GM12864 (cell line): ENCODE measurements at regions not wholly inside any gene's neighbourhood (a gene's known extent, or its start where the extent isn't known, plus 50 kb on each side); places are given as distances from the start of the nearest gene placed in this dataset.

Experiments
- DNase-seq: peaks from one replicate; pipeline ENCODE4 v3.0.0-alpha.2; 2011; ENCODE audit warnings: low read depth
- H3K4me3 ChIP-seq: 2 replicates; pipeline ENCODE4 v1.5.1; 2011; ENCODE audit warnings: mild to moderate bottlenecking, low read depth, low read length, control low read depth
- CTCF ChIP-seq: IDR thresholded peaks from 2 replicates; pipeline ENCODE4 v1.5.1; 2011; ENCODE audit warnings: low read depth, mild to moderate bottlenecking, moderate library complexity, low read length, control low read depth, inconsistent platforms; ENCODE audit errors: missing control alignments

- no peak for DNase-seq
- H3K4me3 ChIP-seq = no peak overlapping the region
- no peak for TF ChIP-seq CTCF
These were observed 86.5 kb downstream of the ICOS start for GRCh38 chr2:204023088-204023487.

GRCh38 chr2:204024503-204024902, 87.9 kb downstream of the ICOS start:
- H3K4me3 ChIP-seq = no peak overlapping the region
- DNase-seq = no peak
- peak; percentile 56 for TF ChIP-seq CTCF

- DNase-seq = no peak
- no peak for TF ChIP-seq CTCF
These were observed 88.4 kb downstream of the ICOS start for GRCh38 chr2:204024906-204025475.

GRCh38 chr2:204026294-204026693, 89.7 kb downstream of the ICOS start:
- peak; percentile 64 for TF ChIP-seq CTCF
- no peak for DNase-seq
- H3K4me3 ChIP-seq = no peak overlapping the region

More at GRCh38 chr2:204024906-204025475, 88.4 kb downstream of the ICOS start:
- H3K4me3 ChIP-seq = no peak overlapping the region

GRCh38 chr2:204027091-204027490, 90.5 kb downstream of the ICOS start:
- no peak overlapping the region for H3K4me3 ChIP-seq
- no peak for DNase-seq
- no peak for TF ChIP-seq CTCF

- no peak for TF ChIP-seq CTCF
- DNase-seq = no peak
- no peak overlapping the region for H3K4me3 ChIP-seq
These were observed 93.8 kb downstream of the ICOS start for GRCh38 chr2:204030322-204030721.

GRCh38 chr2:204031056-204031455, 94.5 kb downstream of the ICOS start:
- DNase-seq = no peak
- TF ChIP-seq CTCF = no peak

More at GRCh38 chr2:204031056-204031455, 94.5 kb downstream of the ICOS start:
- H3K4me3 ChIP-seq = no peak overlapping the region
